ENCODE measurements at regions not wholly inside any gene's neighbourhood (a gene's known extent, or its start where the extent isn't known, plus 50 kb on each side); places are given as distances from the start of the nearest gene placed in this dataset.
"Not testable (repeated sequence)": the region's sequence is repeated elsewhere in the genome, so short reads cannot be mapped to it uniquely, and the experiment has no call there.

GRCh38 chr11:11220786-11221185 is 132.3 kb downstream of the CSNK2A3 start:
- no peak for DNase-seq

GRCh38 chr11:11218629-11218986 is 134.4 kb downstream of the CSNK2A3 start:
- no peak for DNase-seq

- DNase-seq = no peak
These were observed 135.0 kb downstream of the CSNK2A3 start for GRCh38 chr11:11217929-11218628.

GRCh38 chr11:11217289-11217928 is 135.6 kb downstream of the CSNK2A3 start:
- DNase-seq = no peak

GRCh38 chr11:11215944-11216343 is 137.1 kb downstream of the CSNK2A3 start:
- DNase-seq = peak in 4 of 51 donors; percentile 13 to 27 (median 20)

- DNase-seq = no peak
These were observed 137.8 kb downstream of the CSNK2A3 start for GRCh38 chr11:11215058-11215815.

- no peak for DNase-seq
These were observed 139.9 kb downstream of the CSNK2A3 start for GRCh38 chr11:11213117-11213516.

- peak in 1 of 51 donors; percentile 26 for DNase-seq
These were observed 141.2 kb downstream of the CSNK2A3 start for GRCh38 chr11:11211888-11212287.

GRCh38 chr11:11211186-11211585 is 141.9 kb downstream of the CSNK2A3 start:
- DNase-seq = peak in 3 of 51 donors; percentile 5 to 33 (median 33)

GRCh38 chr11:11210446-11210845 is 142.6 kb downstream of the CSNK2A3 start:
- no peak for DNase-seq

- no peak for DNase-seq
These were observed 143.1 kb downstream of the CSNK2A3 start for GRCh38 chr11:11209967-11210366.

- no peak for DNase-seq
These were observed 144.1 kb downstream of the CSNK2A3 start for GRCh38 chr11:11208994-11209393.

- DNase-seq = no peak
These were observed 145.6 kb downstream of the CSNK2A3 start for GRCh38 chr11:11207428-11207827.

GRCh38 chr11:11206484-11206883 is 146.6 kb downstream of the CSNK2A3 start:
- peak in 2 of 51 donors; percentile 14 to 32 for DNase-seq

GRCh38 chr11:11202885-11203284 is 150.2 kb downstream of the CSNK2A3 start:
- DNase-seq = no peak

GRCh38 chr11:11201302-11201701 is 151.7 kb downstream of the CSNK2A3 start:
- not testable (repeated sequence) for DNase-seq

- no peak for DNase-seq
These were observed 160.5 kb downstream of the CSNK2A3 start for GRCh38 chr11:11192541-11192940.

GRCh38 chr11:11189506-11189905 is 163.5 kb downstream of the CSNK2A3 start:
- DNase-seq = peak in 11 of 51 donors; percentile 1 to 34 (median 15)

GRCh38 chr11:11186249-11186648 is 166.8 kb downstream of the CSNK2A3 start:
- DNase-seq = no peak

- no peak for DNase-seq
These were observed 170.8 kb downstream of the CSNK2A3 start for GRCh38 chr11:11182261-11182660.

- peak in 22 of 51 donors; percentile 2 to 73 (median 26) for DNase-seq
These were observed 174.1 kb downstream of the CSNK2A3 start for GRCh38 chr11:11178671-11179638.

Data from hypothalamus (tissue), 51 donors.